GM12864 (cell line): ENCODE measurements at regions not wholly inside any gene's neighbourhood (a gene's known extent, or its start where the extent isn't known, plus 50 kb on each side); places are given as distances from the start of the nearest gene placed in this dataset.

Source experiments
- DNase-seq: peaks from one replicate; pipeline ENCODE4 v3.0.0-alpha.2; 2011; ENCODE audit warnings: low read depth
- H3K4me3 ChIP-seq: 2 replicates; pipeline ENCODE4 v1.5.1; 2011; ENCODE audit warnings: mild to moderate bottlenecking, low read depth, low read length, control low read depth
- TF ChIP-seq, protein P1 (sequence below): IDR thresholded peaks from 2 replicates; pipeline ENCODE4 v1.5.1; 2011; ENCODE audit warnings: low read depth, mild to moderate bottlenecking, moderate library complexity, low read length, control low read depth, inconsistent platforms; ENCODE audit errors: missing control alignments

DNA sequence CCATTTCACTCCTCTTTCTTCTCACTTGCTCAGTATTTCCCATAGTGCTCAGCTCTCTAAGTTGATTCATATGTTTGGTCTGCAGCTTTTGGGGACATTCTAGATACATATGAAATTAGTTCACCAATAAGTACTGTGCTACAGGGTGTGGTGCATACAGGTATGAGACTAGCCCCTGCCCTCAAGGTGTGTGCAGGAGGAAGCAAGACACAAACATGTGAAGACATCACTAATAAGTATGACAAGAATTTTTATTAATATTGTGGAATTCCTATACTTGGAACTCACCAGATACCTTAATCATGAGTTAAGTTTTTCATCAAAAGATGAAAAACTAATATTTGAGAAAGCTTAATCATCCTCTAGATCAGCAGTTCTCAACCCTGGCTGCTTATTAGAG is 505.2 kb downstream of the ZNF674 start:
- DNase-seq: no peak
- no peak overlapping the region for H3K4me3 ChIP-seq
- TF ChIP-seq, protein P1, sequence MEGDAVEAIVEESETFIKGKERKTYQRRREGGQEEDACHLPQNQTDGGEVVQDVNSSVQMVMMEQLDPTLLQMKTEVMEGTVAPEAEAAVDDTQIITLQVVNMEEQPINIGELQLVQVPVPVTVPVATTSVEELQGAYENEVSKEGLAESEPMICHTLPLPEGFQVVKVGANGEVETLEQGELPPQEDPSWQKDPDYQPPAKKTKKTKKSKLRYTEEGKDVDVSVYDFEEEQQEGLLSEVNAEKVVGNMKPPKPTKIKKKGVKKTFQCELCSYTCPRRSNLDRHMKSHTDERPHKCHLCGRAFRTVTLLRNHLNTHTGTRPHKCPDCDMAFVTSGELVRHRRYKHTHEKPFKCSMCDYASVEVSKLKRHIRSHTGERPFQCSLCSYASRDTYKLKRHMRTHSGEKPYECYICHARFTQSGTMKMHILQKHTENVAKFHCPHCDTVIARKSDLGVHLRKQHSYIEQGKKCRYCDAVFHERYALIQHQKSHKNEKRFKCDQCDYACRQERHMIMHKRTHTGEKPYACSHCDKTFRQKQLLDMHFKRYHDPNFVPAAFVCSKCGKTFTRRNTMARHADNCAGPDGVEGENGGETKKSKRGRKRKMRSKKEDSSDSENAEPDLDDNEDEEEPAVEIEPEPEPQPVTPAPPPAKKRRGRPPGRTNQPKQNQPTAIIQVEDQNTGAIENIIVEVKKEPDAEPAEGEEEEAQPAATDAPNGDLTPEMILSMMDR: no peak

DNA sequence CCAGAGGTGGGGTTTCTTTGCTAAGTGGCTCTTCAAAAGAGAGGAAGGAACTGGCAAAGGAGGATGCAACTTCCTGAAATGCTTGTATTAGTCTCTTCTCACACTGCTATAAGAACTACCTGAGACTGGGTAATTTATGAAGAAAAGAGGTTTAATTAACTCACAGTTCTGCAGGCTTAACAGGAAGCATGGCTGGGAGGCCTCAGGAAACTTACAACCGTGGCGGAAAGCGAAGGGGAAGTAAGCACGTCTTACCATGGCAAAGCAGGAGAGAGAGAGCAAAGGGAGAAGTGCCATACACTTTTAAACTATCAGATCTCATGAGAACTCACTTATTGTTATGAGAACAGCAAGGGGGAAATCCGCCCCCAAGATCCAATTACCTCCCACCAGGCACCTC is 505.7 kb downstream of the ZNF674 start:
- no peak overlapping the region for H3K4me3 ChIP-seq
- no peak for DNase-seq
- TF ChIP-seq, protein P1: no peak

DNA sequence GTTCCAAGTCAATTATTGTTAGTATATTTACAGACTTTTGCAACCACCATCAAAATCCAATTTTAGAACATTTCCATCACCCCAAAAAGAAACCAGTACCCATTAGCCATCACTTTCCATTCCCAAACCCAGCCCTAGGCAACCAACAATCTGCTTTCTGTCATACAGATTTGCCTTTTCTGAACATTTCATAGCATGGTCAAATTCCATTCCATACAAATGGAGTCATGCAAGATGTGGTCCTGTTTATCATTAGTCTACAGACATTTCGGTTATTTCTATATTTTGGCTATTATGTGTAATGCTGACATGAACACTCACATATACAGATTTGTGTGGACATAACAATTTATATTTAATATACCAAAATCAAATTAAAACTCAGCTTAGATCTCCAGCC is 508.7 kb downstream of the ZNF674 start:
- no peak for DNase-seq
- TF ChIP-seq, protein P1: no peak
- H3K4me3 ChIP-seq: no peak overlapping the region

DNA sequence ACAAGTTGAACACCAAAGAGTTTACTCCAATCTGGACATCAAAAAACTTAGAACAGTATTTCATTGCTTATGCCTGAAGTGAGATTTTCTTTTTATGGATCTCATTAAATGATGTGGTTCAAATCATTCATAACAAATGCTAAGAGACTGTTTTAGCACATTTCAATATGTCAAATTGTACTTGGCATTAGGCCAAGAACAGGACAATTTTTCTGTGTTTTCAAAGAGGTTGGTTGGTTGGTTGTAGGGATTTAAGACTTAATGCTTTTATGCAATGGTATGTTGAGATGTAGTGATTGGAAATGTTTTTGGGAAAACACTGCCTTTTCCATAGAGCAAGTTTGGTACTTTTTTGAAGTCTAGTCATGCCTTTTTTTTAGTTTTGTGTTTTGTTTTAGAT is 510.4 kb downstream of the ZNF674 start:
- no peak for DNase-seq
- TF ChIP-seq, protein P1: no peak

DNA sequence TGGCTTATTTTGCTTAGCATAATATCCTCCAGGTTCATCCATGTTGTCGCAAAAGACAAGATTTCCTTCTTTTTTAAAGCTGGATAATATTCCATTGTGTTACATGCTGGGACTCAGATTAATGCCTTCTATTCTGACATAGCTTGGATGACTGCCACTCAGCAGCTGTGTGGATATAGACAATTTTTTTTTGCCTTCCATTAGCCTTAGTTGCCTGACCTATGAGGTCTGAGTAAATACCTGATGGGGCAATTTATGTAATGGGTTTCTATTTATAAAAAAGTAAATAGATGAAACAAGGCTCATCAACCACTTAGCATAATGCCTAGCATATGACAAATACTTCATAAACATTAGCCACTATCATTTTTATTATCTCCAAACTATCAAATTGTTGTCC is 515.4 kb downstream of the ZNF674 start:
- H3K4me3 ChIP-seq: no peak overlapping the region
- TF ChIP-seq, protein P1: no peak
- DNase-seq: no peak

More for the DNA sequence above, 510.4 kb downstream of the ZNF674 start:
- H3K4me3 ChIP-seq: no peak overlapping the region

DNA sequence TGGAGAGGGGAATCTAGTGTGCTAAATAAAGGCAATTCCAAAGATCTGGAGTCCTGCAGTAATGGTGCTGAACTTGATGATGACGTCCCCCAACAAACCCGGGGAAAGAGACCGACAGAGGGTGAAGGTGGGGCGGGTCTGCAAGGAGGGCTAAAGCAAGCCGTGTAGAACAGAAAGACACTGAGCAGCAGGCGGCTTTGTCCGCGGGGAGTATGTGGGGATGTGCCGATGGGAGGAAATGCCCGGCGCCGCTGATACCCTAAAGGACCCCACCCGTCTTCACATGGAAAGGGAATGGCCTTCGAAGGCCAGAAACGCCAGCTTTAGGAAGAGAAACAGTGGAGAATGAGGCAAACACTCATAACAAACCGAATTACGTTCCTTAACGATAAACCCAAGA is 528.9 kb downstream of the ZNF674 start:
- TF ChIP-seq, protein P1: no peak
- DNase-seq: no peak
- no peak overlapping the region for H3K4me3 ChIP-seq

DNA sequence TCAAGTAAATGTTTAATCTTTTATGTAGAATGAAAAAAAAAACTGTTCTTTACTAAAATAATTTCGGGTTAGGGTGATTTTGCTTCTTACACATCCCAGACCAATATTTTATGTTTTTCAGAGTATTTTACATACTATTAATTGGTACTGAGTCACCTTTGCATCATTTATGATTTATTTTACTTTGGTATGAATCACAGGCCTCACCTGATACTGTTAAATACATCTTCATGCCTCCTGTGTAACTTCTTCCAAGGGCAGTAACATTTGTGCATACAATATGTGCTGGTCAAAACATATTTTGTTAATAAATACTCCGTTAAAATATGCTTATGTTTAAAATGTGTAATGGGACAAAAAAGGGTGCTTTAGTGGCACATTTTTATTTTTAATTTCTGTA is 529.6 kb downstream of the ZNF674 start:
- TF ChIP-seq, protein P1: no peak
- DNase-seq: no peak
- no peak overlapping the region for H3K4me3 ChIP-seq
